Prostate gland (tissue), 2 donors: ENCODE measurements at regions not wholly inside any gene's neighbourhood (a gene's known extent, or its start where the extent isn't known, plus 50 kb on each side); places are given as distances from the start of the nearest gene placed in this dataset.

Source experiments
- DNase-seq: peaks from one replicate; pipeline ENCODE4 v3.0.0-alpha.2; 2019; ENCODE audit warnings: low spot score
- H3K27ac ChIP-seq, 2 donors: fragments of 200-600 bp; sonication (generic); 2 replicates each; pipeline ENCODE4 v1.5.1; 2017 to 2019
- H3K27me3 ChIP-seq: fragments of 200-600 bp; sonication (generic); replicated peaks from 2 replicates; pipeline ENCODE4 v1.5.1; 2019; ENCODE audit not compliant: insufficient read depth
- H3K36me3 ChIP-seq, 2 donors: fragments of 200-600 bp; sonication (generic); 1 replicate in 1 of 2; 2 replicates in 1 of 2; pipeline versions ENCODE4 v1.5.1 to v1.8.1; 2017 to 2019
- H3K4me1 ChIP-seq: fragments of 200-600 bp; sonication (generic); replicated peaks from 2 replicates; pipeline ENCODE4 v1.5.1; 2019
- H3K4me3 ChIP-seq, 2 donors: fragments of 200-600 bp; sonication (generic); 2 replicates each; pipeline ENCODE4 v1.5.1; 2017 to 2019
- H3K9me3 ChIP-seq: fragments of 200-600 bp; sonication (generic); 2 replicates; pipeline ENCODE4 v1.5.1; 2017
- POLR2A ChIP-seq: fragments of 450-650 bp; IDR thresholded peaks from one replicate; pipeline ENCODE4 v1.6.1; 2016; ENCODE audit warnings: antibody characterized with exemption, mild to moderate bottlenecking
- POLR2AphosphoS5 ChIP-seq: sonication (generic); formaldehyde crosslinking; IDR thresholded peaks from one replicate; pipeline ENCODE4 v1.6.1; 2017; ENCODE audit warnings: antibody characterized with exemption
- WGBS: methylation state at CpG from one replicate; pipeline ENCODE4 v1.1.5; 2018; 5-methylcytosine and 5-hydroxymethylcytosine counted together
- intact Hi-C: fragments of 100-400 bp; cut with DNase I; formaldehyde crosslinking; loops from one replicate; pipeline ENCODE4 v1.14.2; 2022
- TF ChIP-seq, protein P1 (sequence below), 4 experiments: fragments of 200-600 bp in 2 of 4; fragments of 450-650 bp in 2 of 4; sonication (generic) in 2 of 4; IDR thresholded peaks; 1 replicate in 3 of 4; 2 replicates in 1 of 4; pipeline ENCODE4 v1.5.1; 2016 to 2019; ENCODE audit warnings: antibody characterized with exemption in 4 of 4, mild to moderate bottlenecking in 2 of 4, moderate library complexity in 2 of 4

DNA sequence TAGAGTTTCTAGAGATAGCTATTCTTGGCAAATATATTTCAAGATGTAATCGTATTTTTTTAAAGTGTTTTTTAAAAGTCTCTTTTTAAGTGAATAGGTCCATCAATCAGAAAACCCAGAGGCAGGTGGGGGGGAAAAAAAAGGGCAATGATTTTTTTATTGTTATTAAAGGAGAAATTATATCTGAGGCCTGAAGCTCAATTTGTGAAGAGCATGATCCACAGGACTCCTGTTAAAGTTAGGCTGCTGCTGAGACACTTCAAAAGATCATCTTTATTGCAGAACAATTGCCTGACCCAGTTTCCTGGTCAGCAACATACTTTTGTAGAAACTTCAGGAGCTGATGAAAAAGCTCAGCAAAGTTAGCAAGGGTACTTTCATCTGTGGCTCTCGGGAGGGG lies 326.2 kb downstream of the RASEF start:
- no peak overlapping the region for H3K4me3 ChIP-seq
- H3K4me1 ChIP-seq, result no peaks in the 10 kb centered on the region
- no peak overlapping the region for H3K27ac ChIP-seq
- 15% methylated on average over 2 of the region's 2 CpGs for WGBS
- no peaks in the 10 kb centered on the region for H3K9me3 ChIP-seq
- no peak for TF ChIP-seq POLR2AphosphoS5
- TF ChIP-seq, protein P1, sequence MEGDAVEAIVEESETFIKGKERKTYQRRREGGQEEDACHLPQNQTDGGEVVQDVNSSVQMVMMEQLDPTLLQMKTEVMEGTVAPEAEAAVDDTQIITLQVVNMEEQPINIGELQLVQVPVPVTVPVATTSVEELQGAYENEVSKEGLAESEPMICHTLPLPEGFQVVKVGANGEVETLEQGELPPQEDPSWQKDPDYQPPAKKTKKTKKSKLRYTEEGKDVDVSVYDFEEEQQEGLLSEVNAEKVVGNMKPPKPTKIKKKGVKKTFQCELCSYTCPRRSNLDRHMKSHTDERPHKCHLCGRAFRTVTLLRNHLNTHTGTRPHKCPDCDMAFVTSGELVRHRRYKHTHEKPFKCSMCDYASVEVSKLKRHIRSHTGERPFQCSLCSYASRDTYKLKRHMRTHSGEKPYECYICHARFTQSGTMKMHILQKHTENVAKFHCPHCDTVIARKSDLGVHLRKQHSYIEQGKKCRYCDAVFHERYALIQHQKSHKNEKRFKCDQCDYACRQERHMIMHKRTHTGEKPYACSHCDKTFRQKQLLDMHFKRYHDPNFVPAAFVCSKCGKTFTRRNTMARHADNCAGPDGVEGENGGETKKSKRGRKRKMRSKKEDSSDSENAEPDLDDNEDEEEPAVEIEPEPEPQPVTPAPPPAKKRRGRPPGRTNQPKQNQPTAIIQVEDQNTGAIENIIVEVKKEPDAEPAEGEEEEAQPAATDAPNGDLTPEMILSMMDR (IDR thresholded peaks at IDR 0.05), result no peak
- TF ChIP-seq POLR2A, result no peak
- no peaks in the 10 kb centered on the region for H3K36me3 ChIP-seq
- intact Hi-C loops, result no loop called here
- no peak for DNase-seq
- H3K27me3 ChIP-seq, result no peaks in the 10 kb centered on the region

DNA sequence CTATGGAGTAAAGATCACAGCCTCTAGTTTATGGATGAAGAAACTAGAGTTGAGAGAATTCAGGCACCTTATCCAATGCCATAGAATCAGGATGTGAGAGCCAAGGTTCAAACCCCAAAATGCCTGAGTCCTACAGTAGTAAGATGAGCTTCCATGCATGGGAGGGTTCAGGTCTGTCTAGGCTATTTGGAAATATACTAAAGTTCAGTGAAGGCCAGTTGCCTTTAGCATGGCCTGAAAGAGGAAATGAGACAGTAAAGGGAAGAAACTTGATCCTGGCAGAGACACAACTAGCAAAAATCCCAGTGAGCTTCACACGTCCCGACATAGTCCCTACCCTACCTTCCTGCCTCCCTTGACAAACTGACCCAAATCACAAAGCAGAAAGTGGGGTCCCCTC lies 317.0 kb downstream of the RASEF start:
- intact Hi-C loops, result no loop called here
- H3K4me3 ChIP-seq, result no peak overlapping the region
- 79% methylated on average over 2 of the region's 2 CpGs for WGBS
- H3K36me3 ChIP-seq, result no peaks in the 10 kb centered on the region
- no peaks in the 10 kb centered on the region for H3K27me3 ChIP-seq
- no peaks in the 10 kb centered on the region for H3K9me3 ChIP-seq
- H3K27ac ChIP-seq, result no peak overlapping the region
- H3K4me1 ChIP-seq, result no peaks in the 10 kb centered on the region
- TF ChIP-seq POLR2A (no peak), POLR2AphosphoS5 (no peak)
- TF ChIP-seq, protein P1 (IDR thresholded peaks at IDR 0.05), result no peak
- no peak for DNase-seq

DNA sequence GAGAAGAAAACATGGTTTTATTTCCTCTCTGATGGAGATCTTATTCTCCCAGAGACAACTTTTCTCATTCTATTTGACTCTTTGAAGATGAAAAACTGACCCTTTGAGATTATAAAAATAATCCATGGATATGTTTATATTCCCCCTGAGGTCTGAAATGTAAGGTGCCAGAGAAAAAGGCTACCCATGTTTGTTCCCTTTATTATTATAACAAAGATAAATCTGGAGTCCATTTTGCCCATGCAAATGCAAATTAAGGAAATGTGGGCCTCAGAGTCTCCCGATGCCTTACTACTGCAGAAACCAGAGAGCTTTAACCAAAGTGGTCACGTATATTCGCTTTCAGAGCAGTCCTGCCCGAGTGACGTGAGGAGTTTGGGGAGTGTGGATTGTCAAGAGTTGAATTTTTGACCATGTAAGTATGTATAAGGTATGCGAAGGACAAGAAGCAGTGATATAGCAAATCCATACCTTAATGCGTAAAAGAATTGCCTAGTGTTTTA lies 312.5 kb downstream of the RASEF start:
- intact Hi-C loops, result no loop called here
- H3K4me3 ChIP-seq, result no peak overlapping the region
- no peaks in the 10 kb centered on the region for H3K4me1 ChIP-seq
- DNase-seq, result no peak
- WGBS, result 92% methylated on average over 7 of the region's 7 CpGs
- H3K9me3 ChIP-seq, result no peaks in the 10 kb centered on the region
- TF ChIP-seq POLR2A (no peak), POLR2AphosphoS5 (no peak)
- TF ChIP-seq, protein P1 (IDR thresholded peaks at IDR 0.05), result no peak
- H3K27ac ChIP-seq, result no peak overlapping the region
- no peaks in the 10 kb centered on the region for H3K27me3 ChIP-seq
- H3K36me3 ChIP-seq, result no peaks in the 10 kb centered on the region

DNA sequence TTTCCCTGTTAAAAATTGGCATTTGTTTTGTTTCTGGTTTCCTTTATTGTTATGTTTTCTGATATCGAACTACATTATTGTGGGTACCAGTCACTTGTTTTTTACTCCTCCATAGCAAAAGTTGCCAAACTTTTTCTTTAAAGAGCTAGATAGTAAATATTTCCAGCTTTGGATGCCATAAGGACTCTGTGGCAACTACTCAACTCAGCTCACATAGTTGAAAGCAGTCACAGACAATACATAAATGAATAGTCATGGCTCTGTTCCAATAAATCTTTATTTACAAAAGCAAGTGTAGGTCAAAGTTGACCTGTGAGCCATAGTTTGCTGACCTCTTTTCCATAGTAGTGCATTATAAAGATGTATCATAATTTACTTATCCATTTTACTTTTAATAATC lies 305.0 kb downstream of the RASEF start:
- no peak overlapping the region for H3K27ac ChIP-seq
- no peak for DNase-seq
- no peaks in the 10 kb centered on the region for H3K27me3 ChIP-seq
- H3K9me3 ChIP-seq, result no peaks in the 10 kb centered on the region
- 96% methylated on average over 1 of the region's 1 CpG for WGBS
- TF ChIP-seq POLR2A (no peak), POLR2AphosphoS5 (no peak)
- TF ChIP-seq, protein P1 (IDR thresholded peaks at IDR 0.05), result no peak
- H3K4me1 ChIP-seq, result no peaks in the 10 kb centered on the region
- no peaks in the 10 kb centered on the region for H3K36me3 ChIP-seq
- intact Hi-C loops, result no loop called here
- no peak overlapping the region for H3K4me3 ChIP-seq

DNA sequence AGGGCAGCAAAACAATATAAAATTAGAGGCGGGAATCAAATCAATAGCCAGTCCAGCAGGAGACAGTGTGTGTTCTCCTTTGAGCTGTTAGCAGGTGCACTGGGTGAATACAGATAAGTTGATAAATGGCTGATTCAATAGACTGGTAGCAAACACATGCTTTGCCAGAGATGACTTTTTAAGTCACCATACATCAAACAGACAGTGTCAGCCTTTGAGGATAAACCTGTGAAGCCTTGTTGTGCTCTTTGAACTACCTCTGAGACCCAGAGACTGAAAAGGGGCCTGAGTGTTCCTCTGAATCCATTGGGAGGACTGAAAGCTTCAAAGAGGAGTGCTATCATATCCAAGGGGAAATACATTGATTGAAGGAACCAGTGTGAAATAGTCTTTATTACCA lies 301.9 kb downstream of the RASEF start:
- 87% methylated on average over 1 of the region's 1 CpG for WGBS
- intact Hi-C loops, result no loop called here
- Histone ChIP-seq H3K9me3 (no peaks in the 10 kb centered on the region), H3K27me3 (no peaks in the 10 kb centered on the region), H3K36me3 (no peaks in the 10 kb centered on the region), H3K27ac (no peak overlapping the region), H3K4me1 (no peaks in the 10 kb centered on the region), H3K4me3 (no peak overlapping the region)
- DNase-seq, result no peak
- TF ChIP-seq POLR2AphosphoS5 (no peak), POLR2A (no peak)
- TF ChIP-seq, protein P1 (IDR thresholded peaks at IDR 0.05), result no peak
